RWPE2 (cell line): ENCODE measurements at regions not wholly inside any gene's neighbourhood (a gene's known extent, or its start where the extent isn't known, plus 50 kb on each side); places are given as distances from the start of the nearest gene placed in this dataset.

Experiments
- ATAC-seq: fragments of 200-7000 bp; cut with Tn5 transposase; 3 replicates; pipeline ENCODE4 v1.9.1; 2021; ENCODE audit warnings: low read depth
- DNase-seq: peaks from one replicate; pipeline ENCODE4 v3.0.0-alpha.2; 2020; ENCODE audit warnings: low spot score
- H3K27ac ChIP-seq: fragments of 450-650 bp; 2 replicates; pipeline ENCODE4 v1.5.1; 2017; ENCODE audit warnings: mild to moderate bottlenecking; ENCODE audit not compliant: poor library complexity, severe bottlenecking
- H3K27me3 ChIP-seq: fragments of 250-450 bp; sonication (Bioruptor Pico); 2 replicates; pipeline ENCODE4 v1.5.1; 2021; ENCODE audit warnings: mild to moderate bottlenecking, moderate library complexity; ENCODE audit not compliant: insufficient read depth, poor library complexity, severe bottlenecking
- H3K36me3 ChIP-seq: fragments of 250-450 bp; sonication (Bioruptor Pico); 2 replicates; pipeline ENCODE4 v1.5.1; 2020; ENCODE audit warnings: low read depth, mild to moderate bottlenecking, moderate library complexity
- H3K4me1 ChIP-seq: fragments of 250-450 bp; sonication (Bioruptor Pico); 2 replicates; pipeline ENCODE4 v1.5.1; 2021; ENCODE audit warnings: mild to moderate bottlenecking, moderate library complexity; ENCODE audit not compliant: insufficient read depth, poor library complexity, severe bottlenecking
- H3K4me3 ChIP-seq: fragments of 250-450 bp; sonication (Bioruptor Pico); 2 replicates; pipeline ENCODE4 v1.5.1; 2021; ENCODE audit warnings: mild to moderate bottlenecking, moderate library complexity; ENCODE audit not compliant: severe bottlenecking
- H3K9me3 ChIP-seq: fragments of 250-450 bp; sonication (Bioruptor Pico); 2 replicates; pipeline ENCODE4 v1.5.1; 2021; ENCODE audit warnings: mild to moderate bottlenecking, moderate library complexity; ENCODE audit not compliant: severe bottlenecking
- TF ChIP-seq, protein P1 (sequence below): fragments of 450-650 bp; IDR thresholded peaks from one replicate; pipeline ENCODE4 v1.5.1; 2017; ENCODE audit warnings: mild to moderate bottlenecking, moderate library complexity; ENCODE audit not compliant: poor library complexity, severe bottlenecking

DNA sequence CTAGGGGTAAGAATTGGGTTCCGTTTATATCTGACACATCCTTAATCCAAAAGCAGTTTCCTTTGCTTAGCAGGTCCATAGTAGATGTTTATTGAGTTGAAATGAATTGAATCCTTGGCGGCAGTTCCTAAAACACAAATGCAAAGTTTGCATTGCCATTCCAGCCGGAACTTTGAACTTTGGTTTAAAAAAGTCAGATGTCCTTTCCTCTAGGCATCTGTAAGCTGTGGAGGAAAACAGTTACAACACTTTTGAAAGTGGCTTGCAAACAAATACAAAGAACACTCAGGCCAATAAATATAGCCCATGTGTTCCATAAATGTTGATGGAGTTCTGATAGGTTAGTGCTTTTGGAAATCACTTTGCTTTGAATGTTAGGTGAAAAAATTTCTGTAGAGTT, 374.7 kb upstream of the RARB start:
- Histone ChIP-seq H3K27ac (no peak overlapping the region), H3K36me3 (no peaks in the 10 kb centered on the region), H3K4me3 (no peak overlapping the region), H3K9me3 (no peaks in the 10 kb centered on the region), H3K4me1 (no peaks in the 10 kb centered on the region), H3K27me3 (no peaks in the 10 kb centered on the region)
- ATAC-seq: no peak
- DNase-seq: no peak
- TF ChIP-seq, protein P1, sequence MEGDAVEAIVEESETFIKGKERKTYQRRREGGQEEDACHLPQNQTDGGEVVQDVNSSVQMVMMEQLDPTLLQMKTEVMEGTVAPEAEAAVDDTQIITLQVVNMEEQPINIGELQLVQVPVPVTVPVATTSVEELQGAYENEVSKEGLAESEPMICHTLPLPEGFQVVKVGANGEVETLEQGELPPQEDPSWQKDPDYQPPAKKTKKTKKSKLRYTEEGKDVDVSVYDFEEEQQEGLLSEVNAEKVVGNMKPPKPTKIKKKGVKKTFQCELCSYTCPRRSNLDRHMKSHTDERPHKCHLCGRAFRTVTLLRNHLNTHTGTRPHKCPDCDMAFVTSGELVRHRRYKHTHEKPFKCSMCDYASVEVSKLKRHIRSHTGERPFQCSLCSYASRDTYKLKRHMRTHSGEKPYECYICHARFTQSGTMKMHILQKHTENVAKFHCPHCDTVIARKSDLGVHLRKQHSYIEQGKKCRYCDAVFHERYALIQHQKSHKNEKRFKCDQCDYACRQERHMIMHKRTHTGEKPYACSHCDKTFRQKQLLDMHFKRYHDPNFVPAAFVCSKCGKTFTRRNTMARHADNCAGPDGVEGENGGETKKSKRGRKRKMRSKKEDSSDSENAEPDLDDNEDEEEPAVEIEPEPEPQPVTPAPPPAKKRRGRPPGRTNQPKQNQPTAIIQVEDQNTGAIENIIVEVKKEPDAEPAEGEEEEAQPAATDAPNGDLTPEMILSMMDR: no peak

DNA sequence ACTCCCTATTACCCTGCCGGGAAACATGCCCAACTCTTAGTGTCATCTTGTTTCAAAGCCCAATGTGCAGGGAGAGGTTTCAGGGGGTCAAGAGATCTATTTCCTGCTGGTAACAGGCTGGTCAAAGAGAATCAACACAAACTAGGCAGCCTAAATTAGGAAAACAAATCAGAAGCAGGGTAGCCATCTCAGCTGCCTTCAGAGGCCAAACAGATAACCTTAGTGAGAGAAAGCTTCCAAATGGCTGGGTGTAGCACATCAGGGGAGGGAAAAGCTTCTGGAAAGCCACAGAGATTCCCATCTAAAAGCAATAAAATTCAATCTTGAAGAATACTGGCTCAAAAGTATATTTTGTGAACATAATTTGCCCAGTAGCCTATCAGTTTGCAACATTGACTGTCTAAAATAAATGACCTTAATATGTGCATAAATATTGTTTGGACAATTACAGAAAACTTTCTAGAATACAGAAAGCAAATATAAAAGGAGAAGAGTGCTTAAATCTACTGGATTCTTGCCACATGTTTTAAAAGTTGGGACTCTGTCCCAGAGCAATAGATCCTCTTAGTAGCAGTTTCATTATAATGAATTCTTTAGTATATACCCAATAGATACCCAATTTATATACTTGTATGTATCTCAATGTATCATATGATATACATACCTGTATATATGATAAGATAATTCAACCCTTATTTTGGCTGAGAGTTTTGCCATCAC, 371.9 kb upstream of the RARB start:
- H3K9me3 ChIP-seq: no peaks in the 10 kb centered on the region
- no peaks in the 10 kb centered on the region for H3K36me3 ChIP-seq
- no peak overlapping the region for H3K4me3 ChIP-seq
- DNase-seq: no peak
- ATAC-seq: no peak
- no peaks in the 10 kb centered on the region for H3K4me1 ChIP-seq
- TF ChIP-seq, protein P1: no peak
- H3K27ac ChIP-seq: no peak overlapping the region
- no peaks in the 10 kb centered on the region for H3K27me3 ChIP-seq

DNA sequence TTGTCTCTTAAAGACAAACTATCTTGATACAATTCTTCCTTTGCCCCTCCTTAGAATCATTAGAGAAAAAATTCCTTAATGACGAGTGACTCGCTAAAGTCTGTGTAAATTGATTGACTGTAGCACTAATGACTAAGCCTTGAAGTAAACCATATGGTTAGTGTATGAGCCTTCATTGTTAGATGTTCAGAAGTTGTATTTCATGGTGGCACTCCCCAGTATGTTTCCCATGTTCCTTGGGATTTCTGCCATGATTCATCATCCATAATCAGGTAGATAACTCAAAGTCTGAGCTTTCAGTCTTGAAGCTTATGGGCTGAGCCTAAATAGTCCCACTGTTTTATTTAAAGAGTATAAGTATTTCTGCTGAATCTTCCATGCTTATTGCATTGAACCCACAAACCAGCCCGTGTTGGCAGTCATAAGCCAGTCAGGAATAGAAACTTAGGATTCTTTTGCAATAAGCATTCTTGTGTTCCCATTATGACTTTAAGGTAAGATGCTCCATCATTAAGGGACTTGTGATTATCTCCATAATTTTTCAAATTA, 371.2 kb upstream of the RARB start:
- H3K4me3 ChIP-seq: no peak overlapping the region
- no peak for DNase-seq
- H3K9me3 ChIP-seq: no peaks in the 10 kb centered on the region
- H3K27me3 ChIP-seq: no peaks in the 10 kb centered on the region
- H3K36me3 ChIP-seq: no peaks in the 10 kb centered on the region
- no peak overlapping the region for H3K27ac ChIP-seq
- ATAC-seq: no peak
- TF ChIP-seq, protein P1: no peak
- H3K4me1 ChIP-seq: no peaks in the 10 kb centered on the region

DNA sequence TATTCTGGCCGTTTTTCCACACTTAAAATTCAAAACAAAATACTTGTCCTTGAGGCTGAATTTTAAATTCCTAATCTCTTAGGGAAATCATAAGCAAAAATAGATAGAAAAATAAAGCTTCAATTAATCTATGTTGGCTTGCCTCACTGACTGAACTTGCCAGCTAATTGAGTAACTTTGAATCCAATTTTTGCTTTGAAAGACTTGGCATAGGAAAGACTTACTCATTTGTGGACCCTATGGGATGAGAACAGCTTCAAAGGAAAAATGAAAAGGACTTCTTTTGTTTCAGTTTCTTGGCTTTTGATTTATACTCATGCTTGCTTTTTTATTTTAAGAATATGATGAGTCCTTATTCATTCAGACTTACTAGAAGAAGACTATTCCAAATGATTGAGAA, 370.7 kb upstream of the RARB start:
- H3K36me3 ChIP-seq: no peaks in the 10 kb centered on the region
- ATAC-seq: no peak
- H3K9me3 ChIP-seq: no peaks in the 10 kb centered on the region
- DNase-seq: no peak
- no peaks in the 10 kb centered on the region for H3K27me3 ChIP-seq
- H3K27ac ChIP-seq: no peak overlapping the region
- no peak overlapping the region for H3K4me3 ChIP-seq
- no peaks in the 10 kb centered on the region for H3K4me1 ChIP-seq
- TF ChIP-seq, protein P1: no peak

DNA sequence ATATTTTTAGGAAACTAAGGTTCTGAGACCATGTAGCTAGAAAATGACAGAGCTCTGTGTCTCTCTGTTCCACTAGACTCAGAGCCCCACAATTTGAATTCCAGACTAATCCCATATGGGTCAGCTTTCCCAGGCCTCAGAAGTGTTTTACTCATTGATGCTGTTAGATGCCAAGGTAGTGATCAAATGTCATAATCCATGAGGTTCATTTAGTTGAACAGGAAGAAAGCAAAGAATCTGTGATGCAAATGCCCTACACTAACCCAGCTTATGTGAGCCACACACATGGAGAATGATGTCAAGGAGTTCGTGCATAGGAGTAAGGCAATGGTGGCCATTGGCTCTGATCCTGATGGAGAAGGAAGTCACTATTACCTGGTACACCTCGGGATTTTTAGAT, 363.4 kb upstream of the RARB start:
- Histone ChIP-seq H3K9me3 (no peaks in the 10 kb centered on the region), H3K27ac (no peak overlapping the region), H3K4me1 (no peaks in the 10 kb centered on the region), H3K27me3 (no peaks in the 10 kb centered on the region), H3K4me3 (no peak overlapping the region), H3K36me3 (no peaks in the 10 kb centered on the region)
- TF ChIP-seq, protein P1: no peak
- DNase-seq (no peak), ATAC-seq (no peak)
